OCI-LY1 (cell line): ENCODE measurements at regions not wholly inside any gene's neighbourhood (a gene's known extent, or its start where the extent isn't known, plus 50 kb on each side); places are given as distances from the start of the nearest gene placed in this dataset.

Experiments used
- H2AFZ ChIP-seq: fragments of 200-600 bp; sonication (generic), shearing (Covaris generic); 2 replicates; pipeline ENCODE4 v1.6.0; 2014; ENCODE audit warnings: antibody characterized with exemption, mild to moderate bottlenecking, low read length
- H3F3A ChIP-seq: fragments of 200-600 bp; sonication (generic), shearing (Covaris generic); 2 replicates; pipeline ENCODE4 v1.6.0; 2014; ENCODE audit warnings: mild to moderate bottlenecking, antibody characterized with exemption, low read length, moderate library complexity; ENCODE audit not compliant: insufficient read depth
- H3K27ac ChIP-seq: fragments of 200-600 bp; sonication (generic); 2 replicates; pipeline ENCODE4 v1.5.1; 2014; ENCODE audit warnings: low read length, mixed run types, mild to moderate bottlenecking, low read depth; ENCODE audit not compliant: poor library complexity, severe bottlenecking
- H3K27me3 ChIP-seq: fragments of 200-600 bp; sonication (generic); 2 replicates; pipeline ENCODE4 v1.6.0; 2014; ENCODE audit warnings: antibody characterized with exemption, mild to moderate bottlenecking, low read length, moderate library complexity; ENCODE audit not compliant: insufficient read depth
- H3K36me3 ChIP-seq: fragments of 200-600 bp; sonication (generic); 2 replicates; pipeline ENCODE4 v1.6.1; 2014; ENCODE audit warnings: mild to moderate bottlenecking, antibody characterized with exemption, low read length, moderate library complexity, mixed read lengths; ENCODE audit not compliant: insufficient read depth
- H3K4me1 ChIP-seq: fragments of 200-600 bp; sonication (generic); 2 replicates; pipeline ENCODE4 v1.5.1; 2014; ENCODE audit warnings: mild to moderate bottlenecking, low read length, moderate library complexity; ENCODE audit not compliant: insufficient read depth, severe bottlenecking
- H3K4me2 ChIP-seq: fragments of 200-600 bp; sonication (generic), shearing (Covaris generic); 2 replicates; pipeline ENCODE4 v1.6.1; 2014; ENCODE audit warnings: low read length
- H3K4me3 ChIP-seq: fragments of 200-600 bp; sonication (generic); 2 replicates; pipeline ENCODE4 v1.5.1; 2014; ENCODE audit warnings: low read length, low read depth, mild to moderate bottlenecking, mixed read lengths; ENCODE audit not compliant: poor library complexity, severe bottlenecking
- H3K79me2 ChIP-seq: fragments of 200-600 bp; shearing (Covaris generic); 2 replicates; pipeline ENCODE4 v1.6.1; 2016; ENCODE audit warnings: mixed run types, low read length, mixed read lengths; ENCODE audit not compliant: insufficient read depth
- H3K9ac ChIP-seq: fragments of 200-600 bp; sonication (generic), shearing (Covaris generic); 2 replicates; pipeline ENCODE4 v1.6.1; 2014; ENCODE audit warnings: mild to moderate bottlenecking, low read length, mixed read lengths
- H3K9me2 ChIP-seq: fragments of 200-600 bp; sonication (generic), shearing (Covaris generic); 2 replicates; pipeline ENCODE4 v1.6.1; 2014; ENCODE audit warnings: low read depth, mild to moderate bottlenecking, low read length, mixed read lengths
- H3K9me3 ChIP-seq: fragments of 200-600 bp; shearing (Covaris generic); 2 replicates; pipeline ENCODE4 v1.6.1; 2014; ENCODE audit warnings: low read length, mixed read lengths
- H4K20me1 ChIP-seq: fragments of 200-600 bp; sonication (generic), shearing (Covaris generic); 2 replicates; pipeline ENCODE4 v1.6.0; 2016; ENCODE audit warnings: mild to moderate bottlenecking, low read length; ENCODE audit not compliant: insufficient read depth
- EZH2 ChIP-seq: fragments of 200-600 bp; sonication (generic), shearing (Covaris generic); IDR thresholded peaks from 2 replicates; pipeline ENCODE4 v1.8.0; 2017; ENCODE audit warnings: borderline replicate concordance, mixed run types, mild to moderate bottlenecking, antibody characterized with exemption, low read length, moderate library complexity, mixed read lengths
- TF ChIP-seq, protein P1 (sequence below): fragments of 200-600 bp; sonication (generic), shearing (Covaris generic); IDR thresholded peaks from 2 replicates; pipeline ENCODE4 v1.5.1; 2017; ENCODE audit warnings: mild to moderate bottlenecking, antibody characterized with exemption, low read length, moderate library complexity, mixed read lengths

DNA sequence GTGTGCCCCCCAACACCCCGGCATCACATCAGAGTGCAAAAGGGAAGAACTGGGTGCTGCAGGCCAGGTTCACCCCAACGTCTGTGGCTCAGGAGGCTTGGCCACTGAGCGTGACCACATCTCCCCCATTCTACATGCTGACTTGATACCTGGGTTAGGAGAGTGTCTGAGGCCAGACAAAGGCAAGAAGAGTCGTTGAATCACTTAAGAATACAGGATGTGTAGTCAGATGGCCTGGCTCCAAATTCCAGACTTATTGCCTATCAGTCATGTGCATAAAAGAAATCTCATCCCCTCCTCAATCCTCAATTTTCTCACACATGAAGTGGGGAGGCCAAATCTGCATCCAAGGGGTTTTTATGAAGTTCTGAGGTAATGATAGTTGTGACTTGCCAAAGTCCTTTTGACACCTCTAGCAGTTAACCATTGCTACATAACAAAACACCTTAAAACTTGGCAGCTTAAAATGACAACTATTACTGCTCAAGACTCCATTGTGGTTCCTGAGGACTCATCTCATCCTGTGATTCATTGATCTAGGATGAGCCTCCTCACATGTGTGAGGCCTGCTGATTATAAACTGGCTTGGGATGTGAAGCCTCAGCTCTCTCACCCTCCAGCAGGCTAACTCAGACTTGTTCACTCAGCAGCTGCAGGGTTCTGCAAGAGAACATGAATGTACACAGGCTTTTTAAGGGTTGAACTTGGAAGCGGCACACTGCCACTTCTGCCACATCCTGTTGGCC is 138.8 kb upstream of the TLE3 start:
- no peaks in the 10 kb centered on the region for H3F3A ChIP-seq

DNA sequence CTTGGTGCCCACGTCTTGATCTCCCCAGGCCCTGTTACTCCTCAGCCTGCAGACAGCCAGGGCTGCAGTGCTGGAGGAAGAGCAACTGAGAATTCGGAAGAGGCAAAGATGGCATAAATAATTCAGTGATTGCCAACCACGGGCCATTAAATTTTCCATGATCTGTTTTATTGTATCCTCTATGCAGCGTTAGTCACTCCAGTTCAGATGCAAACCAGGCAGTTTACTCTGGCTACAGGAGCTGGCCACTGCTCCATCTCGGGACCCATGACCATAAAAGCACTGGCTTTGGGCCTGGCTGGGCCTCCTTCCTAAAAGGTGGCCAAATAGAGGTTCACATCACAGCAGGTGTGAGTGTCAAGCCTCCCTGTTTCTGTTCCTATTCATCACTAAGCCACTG is 137.6 kb upstream of the TLE3 start:
- Histone ChIP-seq H3K36me3 (no peaks in the 10 kb centered on the region; the same call in 1 of the 2 replicates), H3K9ac (no peak overlapping the region), H3K27ac (no peak overlapping the region), H4K20me1 (no peaks in the 10 kb centered on the region), H3K9me2 (no peaks in the 10 kb centered on the region), H3K9me3 (peaks cover 8% of the 10 kb centered on the region), H3K4me2 (no peak overlapping the region), H3K4me3 (no peak overlapping the region), H2AFZ (no peak overlapping the region), H3K4me1 (no peaks in the 10 kb centered on the region), H3K27me3 (no peaks in the 10 kb centered on the region; the same call in 1 of the 2 replicates), H3F3A (no peaks in the 10 kb centered on the region), H3K79me2 (no peaks in the 10 kb centered on the region)
- TF ChIP-seq, protein P1, sequence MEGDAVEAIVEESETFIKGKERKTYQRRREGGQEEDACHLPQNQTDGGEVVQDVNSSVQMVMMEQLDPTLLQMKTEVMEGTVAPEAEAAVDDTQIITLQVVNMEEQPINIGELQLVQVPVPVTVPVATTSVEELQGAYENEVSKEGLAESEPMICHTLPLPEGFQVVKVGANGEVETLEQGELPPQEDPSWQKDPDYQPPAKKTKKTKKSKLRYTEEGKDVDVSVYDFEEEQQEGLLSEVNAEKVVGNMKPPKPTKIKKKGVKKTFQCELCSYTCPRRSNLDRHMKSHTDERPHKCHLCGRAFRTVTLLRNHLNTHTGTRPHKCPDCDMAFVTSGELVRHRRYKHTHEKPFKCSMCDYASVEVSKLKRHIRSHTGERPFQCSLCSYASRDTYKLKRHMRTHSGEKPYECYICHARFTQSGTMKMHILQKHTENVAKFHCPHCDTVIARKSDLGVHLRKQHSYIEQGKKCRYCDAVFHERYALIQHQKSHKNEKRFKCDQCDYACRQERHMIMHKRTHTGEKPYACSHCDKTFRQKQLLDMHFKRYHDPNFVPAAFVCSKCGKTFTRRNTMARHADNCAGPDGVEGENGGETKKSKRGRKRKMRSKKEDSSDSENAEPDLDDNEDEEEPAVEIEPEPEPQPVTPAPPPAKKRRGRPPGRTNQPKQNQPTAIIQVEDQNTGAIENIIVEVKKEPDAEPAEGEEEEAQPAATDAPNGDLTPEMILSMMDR: no peak
- TF ChIP-seq EZH2: no peak

More for the DNA sequence above, 138.8 kb upstream of the TLE3 start:
- H3K79me2 ChIP-seq: no peaks in the 10 kb centered on the region
- H3K9me3 ChIP-seq: peaks cover 6% of the 10 kb centered on the region
- no peaks in the 10 kb centered on the region for H3K9me2 ChIP-seq
- no peak for TF ChIP-seq EZH2
- TF ChIP-seq, protein P1: no peak
- no peak overlapping the region for H3K27ac ChIP-seq
- H3K4me1 ChIP-seq: no peaks in the 10 kb centered on the region
- no peak overlapping the region for H3K9ac ChIP-seq
- H3K36me3 ChIP-seq: no peaks in the 10 kb centered on the region; the same call in 1 of the 2 replicates
- no peak overlapping the region for H3K4me3 ChIP-seq
- H3K4me2 ChIP-seq: no peak overlapping the region
- no peaks in the 10 kb centered on the region for H4K20me1 ChIP-seq
- H2AFZ ChIP-seq: no peak overlapping the region
- H3K27me3 ChIP-seq: no peaks in the 10 kb centered on the region; the same call in 1 of the 2 replicates

DNA sequence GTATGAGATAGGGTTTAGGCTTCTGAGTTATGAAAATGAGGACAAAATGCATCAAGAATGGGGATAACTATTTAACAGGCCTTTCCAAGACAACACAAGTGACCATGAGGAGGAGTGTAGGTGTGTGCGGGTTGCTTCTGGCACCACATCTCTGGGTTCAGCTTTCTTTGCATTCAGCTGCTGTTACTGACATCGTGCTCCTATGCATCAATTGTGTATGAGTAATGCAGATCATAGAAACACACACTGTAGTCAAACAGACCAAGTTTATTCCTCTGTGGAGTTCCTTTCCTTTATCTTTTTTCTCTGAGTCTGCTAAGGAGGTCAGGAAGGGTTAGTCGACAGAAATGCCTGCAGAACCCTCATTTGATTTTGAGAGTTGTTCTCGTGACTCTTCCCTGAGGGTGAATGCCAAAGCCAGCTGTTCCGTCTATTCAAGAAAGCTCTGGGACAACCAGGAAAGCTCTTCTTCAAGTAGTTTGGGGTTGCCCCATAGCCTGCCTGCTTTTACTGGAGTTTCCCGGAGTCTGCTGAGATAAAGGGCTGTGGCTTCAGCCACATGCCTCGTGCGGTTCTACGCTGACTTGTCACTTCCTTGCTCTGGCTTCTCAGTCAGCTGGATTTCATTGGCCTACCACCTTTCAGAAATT is 136.7 kb upstream of the TLE3 start:
- no peaks in the 10 kb centered on the region; the same call in 1 of the 2 replicates for H3K36me3 ChIP-seq
- no peaks in the 10 kb centered on the region for H3K4me1 ChIP-seq
- no peak overlapping the region for H3K4me3 ChIP-seq
- no peaks in the 10 kb centered on the region for H3K79me2 ChIP-seq
- TF ChIP-seq, protein P1: no peak
- TF ChIP-seq EZH2: no peak
- H3F3A ChIP-seq: no peaks in the 10 kb centered on the region
- H3K27ac ChIP-seq: no peak overlapping the region
- peaks cover 8% of the 10 kb centered on the region for H3K9me3 ChIP-seq
- no peak overlapping the region for H3K9ac ChIP-seq
- no peaks in the 10 kb centered on the region for H3K9me2 ChIP-seq
- no peak overlapping the region for H3K4me2 ChIP-seq
- no peaks in the 10 kb centered on the region; the same call in 1 of the 2 replicates for H3K27me3 ChIP-seq
- no peak overlapping the region for H2AFZ ChIP-seq
- no peaks in the 10 kb centered on the region for H4K20me1 ChIP-seq
